ENCODE measurements at regions not wholly inside any gene's neighbourhood (a gene's known extent, or its start where the extent isn't known, plus 50 kb on each side); places are given as distances from the start of the nearest gene placed in this dataset.

- Histone ChIP-seq H3F3A (ENCODE audit: insufficient read depth, low read length) (no peaks in the 10 kb centered on the region), H3K27me3 (replicated peaks; ENCODE audit: insufficient read depth, low read length) (no peaks in the 10 kb centered on the region), H3K4me3 (ENCODE audit: low read length) (no peak overlapping the region), H3K9ac (ENCODE audit: low read length) (no peak overlapping the region), H3K4me2 (ENCODE audit: low read depth, low read length) (no peak overlapping the region), H4K20me1 (ENCODE audit: insufficient read depth, low read length) (no peaks in the 10 kb centered on the region), H3K4me1 (ENCODE audit: low read length) (no peaks in the 10 kb centered on the region), H3K79me2 (ENCODE audit: low read length) (no peaks in the 10 kb centered on the region), H2AFZ (ENCODE audit: low read length) (no peak overlapping the region), H3K9me2 (replicated peaks; ENCODE audit: insufficient read depth, low read length) (no peaks in the 10 kb centered on the region), H3K9me3 (replicated peaks; ENCODE audit: insufficient read depth, low read length) (no peaks in the 10 kb centered on the region), H3K36me3 (replicated peaks; ENCODE audit: insufficient read depth, low read length) (no peaks in the 10 kb centered on the region), H3K27ac (ENCODE audit: low read length) (no peak overlapping the region)
- no peak for DNase-seq
- TF ChIP-seq, protein P1, sequence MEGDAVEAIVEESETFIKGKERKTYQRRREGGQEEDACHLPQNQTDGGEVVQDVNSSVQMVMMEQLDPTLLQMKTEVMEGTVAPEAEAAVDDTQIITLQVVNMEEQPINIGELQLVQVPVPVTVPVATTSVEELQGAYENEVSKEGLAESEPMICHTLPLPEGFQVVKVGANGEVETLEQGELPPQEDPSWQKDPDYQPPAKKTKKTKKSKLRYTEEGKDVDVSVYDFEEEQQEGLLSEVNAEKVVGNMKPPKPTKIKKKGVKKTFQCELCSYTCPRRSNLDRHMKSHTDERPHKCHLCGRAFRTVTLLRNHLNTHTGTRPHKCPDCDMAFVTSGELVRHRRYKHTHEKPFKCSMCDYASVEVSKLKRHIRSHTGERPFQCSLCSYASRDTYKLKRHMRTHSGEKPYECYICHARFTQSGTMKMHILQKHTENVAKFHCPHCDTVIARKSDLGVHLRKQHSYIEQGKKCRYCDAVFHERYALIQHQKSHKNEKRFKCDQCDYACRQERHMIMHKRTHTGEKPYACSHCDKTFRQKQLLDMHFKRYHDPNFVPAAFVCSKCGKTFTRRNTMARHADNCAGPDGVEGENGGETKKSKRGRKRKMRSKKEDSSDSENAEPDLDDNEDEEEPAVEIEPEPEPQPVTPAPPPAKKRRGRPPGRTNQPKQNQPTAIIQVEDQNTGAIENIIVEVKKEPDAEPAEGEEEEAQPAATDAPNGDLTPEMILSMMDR (IDR thresholded peaks at IDR 0.05; ENCODE audit: low read length), result no peak
- no peak for TF ChIP-seq EZH2phosphoT487 (IDR thresholded peaks at IDR 0.05; ENCODE audit: low read length)
- TF ChIP-seq EZH2 (optimal IDR thresholded peaks at IDR 0.05; ENCODE audit: low read depth, low read length), result no peak
Measured at GRCh38 chr11:93959663-93960062, 61.5 kb upstream of the HEPHL1 start.

DNA sequence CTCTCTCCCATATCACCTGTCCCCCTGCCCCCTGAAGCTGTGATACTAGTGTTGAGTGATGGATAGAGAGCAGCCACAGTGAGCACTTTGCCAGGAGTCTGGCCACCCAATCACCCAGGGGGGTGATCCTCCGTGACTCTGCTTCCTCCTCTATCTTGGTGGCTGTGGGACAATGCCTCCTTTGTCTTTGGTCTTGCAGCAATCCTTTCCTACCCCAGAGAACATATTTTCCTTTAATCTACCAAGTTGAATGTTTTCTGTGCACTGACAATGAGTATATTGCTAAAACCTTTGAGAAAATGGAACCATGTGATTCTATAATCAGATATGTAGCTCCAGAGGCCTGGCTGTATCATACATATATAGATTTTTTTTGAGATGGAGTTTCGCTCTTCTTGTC is 58.1 kb upstream of the HEPHL1 start:
- Histone ChIP-seq H3K79me2 (ENCODE audit: low read length) (no peaks in the 10 kb centered on the region), H3K4me2 (ENCODE audit: low read depth, low read length) (no peak overlapping the region), H3K9me3 (replicated peaks; ENCODE audit: insufficient read depth, low read length) (no peaks in the 10 kb centered on the region), H3K36me3 (replicated peaks; ENCODE audit: insufficient read depth, low read length) (no peaks in the 10 kb centered on the region), H2AFZ (ENCODE audit: low read length) (no peak overlapping the region), H3F3A (ENCODE audit: insufficient read depth, low read length) (no peaks in the 10 kb centered on the region), H3K9me2 (replicated peaks; ENCODE audit: insufficient read depth, low read length) (no peaks in the 10 kb centered on the region), H3K27me3 (replicated peaks; ENCODE audit: insufficient read depth, low read length) (no peaks in the 10 kb centered on the region), H3K27ac (ENCODE audit: low read length) (no peak overlapping the region), H4K20me1 (ENCODE audit: insufficient read depth, low read length) (no peaks in the 10 kb centered on the region), H3K4me3 (ENCODE audit: low read length) (no peak overlapping the region), H3K4me1 (ENCODE audit: low read length) (no peaks in the 10 kb centered on the region), H3K9ac (ENCODE audit: low read length) (no peak overlapping the region)
- TF ChIP-seq EZH2phosphoT487 (IDR thresholded peaks at IDR 0.05; ENCODE audit: low read length), result no peak
- TF ChIP-seq EZH2 (optimal IDR thresholded peaks at IDR 0.05; ENCODE audit: low read depth, low read length), result no peak
- TF ChIP-seq, protein P1 (IDR thresholded peaks at IDR 0.05; ENCODE audit: low read length), result no peak
- no peak for DNase-seq

GRCh38 chr11:93967258-93967657 is 53.9 kb upstream of the HEPHL1 start:
- Histone ChIP-seq H3K27me3 (replicated peaks; ENCODE audit: insufficient read depth, low read length) (no peaks in the 10 kb centered on the region), H3K27ac (ENCODE audit: low read length) (no peak overlapping the region), H3K9me2 (replicated peaks; ENCODE audit: insufficient read depth, low read length) (no peaks in the 10 kb centered on the region), H3F3A (ENCODE audit: insufficient read depth, low read length) (no peaks in the 10 kb centered on the region), H3K9me3 (replicated peaks; ENCODE audit: insufficient read depth, low read length) (no peaks in the 10 kb centered on the region), H3K4me1 (ENCODE audit: low read length) (no peaks in the 10 kb centered on the region), H3K36me3 (replicated peaks; ENCODE audit: insufficient read depth, low read length) (no peaks in the 10 kb centered on the region), H3K4me2 (ENCODE audit: low read depth, low read length) (no peak overlapping the region), H3K79me2 (ENCODE audit: low read length) (no peaks in the 10 kb centered on the region), H3K9ac (ENCODE audit: low read length) (no peak overlapping the region), H3K4me3 (ENCODE audit: low read length) (no peak overlapping the region), H4K20me1 (ENCODE audit: insufficient read depth, low read length) (no peaks in the 10 kb centered on the region), H2AFZ (ENCODE audit: low read length) (no peak overlapping the region)
- no peak for DNase-seq
- TF ChIP-seq, protein P1 (IDR thresholded peaks at IDR 0.05; ENCODE audit: low read length), result no peak
- TF ChIP-seq EZH2 (optimal IDR thresholded peaks at IDR 0.05; ENCODE audit: low read depth, low read length), result no peak
- no peak for TF ChIP-seq EZH2phosphoT487 (IDR thresholded peaks at IDR 0.05; ENCODE audit: low read length)

All from MM.1S (cell line).